T-helper 1 cell (primary cell): ENCODE measurements at regions not wholly inside any gene's neighbourhood (a gene's known extent, or its start where the extent isn't known, plus 50 kb on each side); places are given as distances from the start of the nearest gene placed in this dataset.
"Not testable (repeated sequence)": the region's sequence is repeated elsewhere in the genome, so short reads cannot be mapped to it uniquely, and the experiment has no call there.

Experiments
- DNase-seq, 5 donors: peaks; one replicate each; pipeline ENCODE4 v3.0.0-alpha.2; 2012 to 2020

- DNase-seq, result no peak
These were observed 478.5 kb upstream of the AMELY start for GRCh38 chrY:7390056-7390455.

GRCh38 chrY:7382988-7383387, 471.4 kb upstream of the AMELY start:
- no peak for DNase-seq

GRCh38 chrY:7377091-7377490, 465.5 kb upstream of the AMELY start:
- no peak for DNase-seq

GRCh38 chrY:7374485-7374884, 462.9 kb upstream of the AMELY start:
- not testable (repeated sequence) for DNase-seq

GRCh38 chrY:7371953-7372352, 460.4 kb upstream of the AMELY start:
- not testable (repeated sequence) for DNase-seq

GRCh38 chrY:7371026-7371425, 459.5 kb upstream of the AMELY start:
- DNase-seq, result not testable (repeated sequence)

GRCh38 chrY:7359520-7359919, 448.0 kb upstream of the AMELY start:
- DNase-seq, result no peak

- no peak for DNase-seq
These were observed 446.7 kb upstream of the AMELY start for GRCh38 chrY:7358103-7358752.

GRCh38 chrY:7355891-7356290, 444.3 kb upstream of the AMELY start:
- not testable (repeated sequence) for DNase-seq

- peak in 3 of 5 donors; percentile 16 to 40 (median 17) for DNase-seq
These were observed 433.1 kb upstream of the AMELY start for GRCh38 chrY:7344661-7345060.

GRCh38 chrY:7343261-7343660, 431.7 kb upstream of the AMELY start:
- no peak for DNase-seq

GRCh38 chrY:7342732-7343131, 431.2 kb upstream of the AMELY start:
- not testable (repeated sequence) for DNase-seq

- DNase-seq, result no peak
These were observed 428.0 kb upstream of the AMELY start for GRCh38 chrY:7339391-7340087.

- no peak for DNase-seq
These were observed 424.7 kb upstream of the AMELY start for GRCh38 chrY:7336023-7336873.

GRCh38 chrY:7334449-7334848, 422.9 kb upstream of the AMELY start:
- DNase-seq, result no peak

GRCh38 chrY:7326296-7327246, 415.0 kb upstream of the AMELY start:
- peak in 4 of 5 donors; percentile 18 to 50 (median 43) for DNase-seq

- peak in 1 of 5 donors; percentile 5 for DNase-seq
These were observed 414.0 kb upstream of the AMELY start for GRCh38 chrY:7325531-7325930.

GRCh38 chrY:7320751-7321150, 409.2 kb upstream of the AMELY start:
- DNase-seq, result no peak

GRCh38 chrY:7320171-7320570, 408.6 kb upstream of the AMELY start:
- not testable (repeated sequence) for DNase-seq

- no peak for DNase-seq
These were observed 406.6 kb upstream of the AMELY start for GRCh38 chrY:7318122-7318521.

GRCh38 chrY:7317571-7317970, 406.0 kb upstream of the AMELY start:
- DNase-seq, result no peak
